ENCODE measurements at regions not wholly inside any gene's neighbourhood (a gene's known extent, or its start where the extent isn't known, plus 50 kb on each side); places are given as distances from the start of the nearest gene placed in this dataset.
"Not testable (repeated sequence)": the region's sequence is repeated elsewhere in the genome, so short reads cannot be mapped to it uniquely, and the experiment has no call there.

DNA sequence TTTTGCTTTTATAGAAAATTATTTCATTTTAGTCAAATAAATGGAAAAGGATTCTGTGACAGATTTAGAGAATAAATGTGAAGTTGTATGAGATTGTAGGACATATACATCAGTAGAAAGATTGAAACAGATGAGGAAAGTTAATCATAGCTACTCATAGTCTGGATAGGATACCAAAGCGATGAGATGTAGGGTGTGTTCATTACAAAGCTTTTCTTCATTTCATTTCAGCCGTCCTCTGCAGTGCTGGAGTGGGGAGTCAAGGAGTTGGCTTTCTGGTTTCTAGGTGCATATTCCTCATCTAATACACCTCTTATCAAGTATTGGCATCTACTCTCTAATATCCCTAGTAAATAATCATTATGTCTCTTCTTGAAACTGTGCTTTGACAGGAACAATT, 149.5 kb upstream of the NEGR1 start:
- no peak overlapping the region for H3K4me3 ChIP-seq (ENCODE audit: low read depth, low read length)
- DNase-seq (ENCODE audit: low read depth), result no peak
- TF ChIP-seq, protein P1, sequence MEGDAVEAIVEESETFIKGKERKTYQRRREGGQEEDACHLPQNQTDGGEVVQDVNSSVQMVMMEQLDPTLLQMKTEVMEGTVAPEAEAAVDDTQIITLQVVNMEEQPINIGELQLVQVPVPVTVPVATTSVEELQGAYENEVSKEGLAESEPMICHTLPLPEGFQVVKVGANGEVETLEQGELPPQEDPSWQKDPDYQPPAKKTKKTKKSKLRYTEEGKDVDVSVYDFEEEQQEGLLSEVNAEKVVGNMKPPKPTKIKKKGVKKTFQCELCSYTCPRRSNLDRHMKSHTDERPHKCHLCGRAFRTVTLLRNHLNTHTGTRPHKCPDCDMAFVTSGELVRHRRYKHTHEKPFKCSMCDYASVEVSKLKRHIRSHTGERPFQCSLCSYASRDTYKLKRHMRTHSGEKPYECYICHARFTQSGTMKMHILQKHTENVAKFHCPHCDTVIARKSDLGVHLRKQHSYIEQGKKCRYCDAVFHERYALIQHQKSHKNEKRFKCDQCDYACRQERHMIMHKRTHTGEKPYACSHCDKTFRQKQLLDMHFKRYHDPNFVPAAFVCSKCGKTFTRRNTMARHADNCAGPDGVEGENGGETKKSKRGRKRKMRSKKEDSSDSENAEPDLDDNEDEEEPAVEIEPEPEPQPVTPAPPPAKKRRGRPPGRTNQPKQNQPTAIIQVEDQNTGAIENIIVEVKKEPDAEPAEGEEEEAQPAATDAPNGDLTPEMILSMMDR (IDR thresholded peaks at IDR 0.05; ENCODE audit: insufficient read depth, low read depth, low read length), result no peak

- DNase-seq (ENCODE audit: low read depth); H3K4me3 ChIP-seq (ENCODE audit: low read depth, low read length): not testable (repeated sequence)
Measured at GRCh38 chr1:72428276-72428675, 145.9 kb upstream of the NEGR1 start.

GRCh38 chr1:72419229-72419628, 136.9 kb upstream of the NEGR1 start:
- TF ChIP-seq, protein P1 (IDR thresholded peaks at IDR 0.05; ENCODE audit: insufficient read depth, low read depth, low read length), result no peak
- no peak for DNase-seq (ENCODE audit: low read depth)
- H3K4me3 ChIP-seq (ENCODE audit: low read depth, low read length), result no peak overlapping the region

DNA sequence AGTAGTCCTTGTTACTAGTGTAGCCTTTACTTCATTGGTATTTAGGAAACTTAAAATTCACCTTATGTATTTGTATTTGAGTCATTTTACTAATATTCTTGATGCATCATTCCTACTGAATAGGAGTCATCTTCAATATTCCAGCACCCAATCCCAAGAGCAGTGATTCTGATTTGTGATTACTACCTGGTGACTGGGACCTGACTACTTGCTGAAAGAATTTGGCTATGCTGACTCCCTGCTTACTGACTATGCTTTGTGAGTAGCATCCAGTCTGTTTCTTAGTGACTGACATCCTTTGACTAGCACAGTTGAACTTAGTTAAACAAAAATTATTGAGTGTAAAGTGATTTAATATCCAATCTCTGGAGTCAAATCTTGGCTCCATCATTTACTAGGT, 129.9 kb upstream of the NEGR1 start:
- TF ChIP-seq, protein P1 (IDR thresholded peaks at IDR 0.05; ENCODE audit: insufficient read depth, low read depth, low read length), result no peak
- no peak for DNase-seq (ENCODE audit: low read depth)

DNA sequence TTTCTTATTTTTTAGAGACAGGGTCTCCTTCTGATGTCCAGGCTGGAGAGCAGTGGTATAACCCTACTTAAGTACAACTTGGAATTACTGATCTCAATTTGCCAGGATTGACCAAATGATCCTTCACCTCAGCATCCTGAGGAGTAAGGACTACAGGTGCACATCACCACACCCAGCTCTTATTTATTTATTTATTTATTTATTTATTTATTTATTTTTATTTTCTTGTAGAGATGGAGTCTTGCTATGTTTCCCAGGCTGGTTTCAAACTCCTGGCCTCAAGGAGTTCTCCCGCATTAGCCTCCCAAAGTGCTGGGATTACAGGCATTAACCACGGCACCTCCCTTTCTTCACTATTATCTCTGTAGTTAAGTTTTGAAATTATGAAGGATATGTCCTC, 117.5 kb upstream of the NEGR1 start:
- TF ChIP-seq, protein P1 (IDR thresholded peaks at IDR 0.05; ENCODE audit: insufficient read depth, low read depth, low read length), result no peak
- DNase-seq (ENCODE audit: low read depth), result no peak
- no peak overlapping the region for H3K4me3 ChIP-seq (ENCODE audit: low read depth, low read length)

More for the DNA sequence above, 129.9 kb upstream of the NEGR1 start:
- H3K4me3 ChIP-seq (ENCODE audit: low read depth, low read length), result no peak overlapping the region

GRCh38 chr1:72397786-72398185, 115.4 kb upstream of the NEGR1 start:
- TF ChIP-seq, protein P1 (IDR thresholded peaks at IDR 0.05; ENCODE audit: insufficient read depth, low read depth, low read length), result no peak
- H3K4me3 ChIP-seq (ENCODE audit: low read depth, low read length), result no peak overlapping the region
- peak; percentile 57 for DNase-seq (ENCODE audit: low read depth)

DNA sequence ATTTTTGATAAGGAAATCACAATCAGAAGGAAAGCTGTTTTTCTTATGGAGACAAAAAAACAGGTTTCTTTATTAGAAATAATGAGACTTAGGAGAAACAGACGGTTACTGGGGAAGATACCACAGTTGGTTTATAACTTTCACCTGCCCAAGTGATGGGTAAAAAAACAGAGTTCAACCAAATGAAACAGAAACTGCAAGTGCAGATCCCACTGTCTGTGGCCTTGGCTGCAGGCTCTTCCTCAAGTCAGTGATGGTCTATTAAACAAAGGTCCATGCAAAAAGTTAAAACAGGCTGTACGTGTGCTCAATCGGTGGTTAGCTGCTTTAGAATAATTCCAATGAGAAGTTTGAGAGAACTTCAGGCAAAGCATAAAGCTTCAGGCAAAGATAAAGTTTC, 112.1 kb upstream of the NEGR1 start:
- DNase-seq (ENCODE audit: low read depth), result no peak
- TF ChIP-seq, protein P1 (IDR thresholded peaks at IDR 0.05; ENCODE audit: insufficient read depth, low read depth, low read length), result no peak
- H3K4me3 ChIP-seq (ENCODE audit: low read depth, low read length), result no peak overlapping the region
